Neuron (in vitro differentiated cells): ENCODE measurements at regions not wholly inside any gene's neighbourhood (a gene's known extent, or its start where the extent isn't known, plus 50 kb on each side); places are given as distances from the start of the nearest gene placed in this dataset.
"Not testable (repeated sequence)": the region's sequence is repeated elsewhere in the genome, so short reads cannot be mapped to it uniquely, and the experiment has no call there.

Source experiments
- H2AFZ ChIP-seq: one replicate; pipeline ENCODE4 v1.6.1; 2013; ENCODE audit warnings: low read depth, mild to moderate bottlenecking, inconsistent platforms, low read length, moderate library complexity
- H3K27me3 ChIP-seq: one replicate; pipeline ENCODE4 v1.6.1; 2013; ENCODE audit warnings: low read length; ENCODE audit not compliant: insufficient read depth
- H3K36me3 ChIP-seq: one replicate; pipeline ENCODE4 v1.6.1; 2013; ENCODE audit warnings: low read length; ENCODE audit not compliant: insufficient read depth
- H3K4me1 ChIP-seq: one replicate; pipeline ENCODE4 v1.6.1; 2013; ENCODE audit warnings: low read length; ENCODE audit not compliant: insufficient read depth
- H3K4me3 ChIP-seq: 2 replicates; pipeline ENCODE4 v1.5.1; 2013; ENCODE audit warnings: mild to moderate bottlenecking, low read length, moderate library complexity
- H3K9me3 ChIP-seq: one replicate; pipeline ENCODE4 v1.6.1; 2013; ENCODE audit warnings: low read length

GRCh38 chr2:35501076-35501475, 854.5 kb upstream of the CRIM1 start:
- no peaks in the 10 kb centered on the region for H3K9me3 ChIP-seq
- no peaks in the 10 kb centered on the region for H3K4me1 ChIP-seq
- H3K36me3 ChIP-seq: no peaks in the 10 kb centered on the region
- no peak overlapping the region for H2AFZ ChIP-seq
- H3K4me3 ChIP-seq: no peak overlapping the region
- no peaks in the 10 kb centered on the region for H3K27me3 ChIP-seq

- H3K9me3 ChIP-seq: no peaks in the 10 kb centered on the region
- no peak overlapping the region for H2AFZ ChIP-seq
- H3K36me3 ChIP-seq: no peaks in the 10 kb centered on the region
- H3K4me1 ChIP-seq: no peaks in the 10 kb centered on the region
- no peaks in the 10 kb centered on the region for H3K27me3 ChIP-seq
- H3K4me3 ChIP-seq: no peak overlapping the region
Observed at GRCh38 chr2:35496022-35496421, 859.6 kb upstream of the CRIM1 start.

- Histone ChIP-seq H3K27me3 (no peaks in the 10 kb centered on the region), H3K9me3 (no peaks in the 10 kb centered on the region), H2AFZ (no peak overlapping the region), H3K4me3 (no peak overlapping the region), H3K36me3 (no peaks in the 10 kb centered on the region), H3K4me1 (no peaks in the 10 kb centered on the region)
Observed at GRCh38 chr2:35495182-35495581, 860.4 kb upstream of the CRIM1 start.

- H3K9me3 ChIP-seq, H2AFZ ChIP-seq, H3K4me1 ChIP-seq: not testable (repeated sequence)
Observed at GRCh38 chr2:35478121-35478520, 877.5 kb upstream of the CRIM1 start.

DNA sequence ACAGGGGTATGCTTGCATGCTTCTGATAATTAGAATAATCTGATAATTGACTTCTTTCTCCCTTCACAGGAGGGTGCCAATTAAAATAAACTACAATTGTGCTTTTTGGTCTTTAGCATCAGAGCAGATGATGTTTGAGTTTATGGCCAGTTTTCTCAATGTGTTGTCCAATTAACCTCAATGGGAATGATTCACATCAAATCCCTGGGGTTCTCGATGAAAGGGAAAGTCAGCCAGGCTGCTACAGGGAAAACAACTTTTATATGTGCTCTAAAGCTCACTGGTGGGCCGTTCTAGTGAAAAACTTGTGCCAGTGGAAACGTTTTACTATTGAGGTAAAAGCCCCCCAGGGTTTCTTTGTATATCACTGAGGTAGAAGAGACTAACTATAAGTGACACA, 887.3 kb upstream of the CRIM1 start:
- Histone ChIP-seq H3K27me3 (no peaks in the 10 kb centered on the region), H2AFZ (peak overlapping the region; percentile 61), H3K36me3 (no peaks in the 10 kb centered on the region), H3K4me1 (peaks cover 7% of the 10 kb centered on the region), H3K4me3 (no peak overlapping the region), H3K9me3 (no peaks in the 10 kb centered on the region)

More at GRCh38 chr2:35478121-35478520, 877.5 kb upstream of the CRIM1 start:
- not testable (repeated sequence) for H3K4me3 ChIP-seq, H3K36me3 ChIP-seq, H3K27me3 ChIP-seq

DNA sequence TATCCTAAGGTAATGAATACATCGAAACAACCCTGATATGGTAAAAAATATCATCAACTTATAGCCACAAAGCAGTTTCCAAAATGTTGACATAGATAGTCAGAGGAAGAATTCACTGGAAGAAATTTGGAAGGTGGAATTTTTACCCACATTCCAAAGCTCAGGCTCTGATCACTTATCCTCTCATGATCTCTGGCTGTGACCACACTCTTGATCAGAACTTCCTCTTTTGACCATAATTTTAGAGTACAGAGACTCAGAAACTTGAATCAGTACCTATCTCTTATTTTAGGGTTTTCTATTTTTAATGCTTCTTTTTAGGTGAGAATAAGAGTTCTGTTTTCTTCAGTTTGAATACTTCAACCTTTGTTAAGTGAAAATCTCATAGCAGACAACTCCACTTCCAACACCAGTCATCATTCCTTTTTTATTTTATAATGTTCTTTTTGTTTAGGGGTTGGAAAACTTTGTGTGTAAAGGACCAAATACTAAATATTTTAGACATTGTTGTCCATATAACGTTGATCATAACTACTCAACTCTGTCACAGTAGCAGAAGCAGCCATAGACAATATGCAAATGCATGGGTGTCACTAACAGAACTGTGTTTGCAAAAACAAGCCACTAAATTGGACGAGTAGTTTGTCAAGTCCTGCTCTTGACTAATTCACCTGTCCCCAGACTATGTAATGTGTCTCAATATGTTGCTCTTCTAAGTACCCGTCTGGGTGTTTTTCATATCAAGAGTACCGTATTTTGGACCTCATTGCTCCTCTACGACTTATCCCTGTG, 891.6 kb upstream of the CRIM1 start:
- H2AFZ ChIP-seq: no peak overlapping the region
- H3K9me3 ChIP-seq: no peaks in the 10 kb centered on the region
- H3K27me3 ChIP-seq: no peaks in the 10 kb centered on the region
- H3K4me3 ChIP-seq: no peak overlapping the region
- H3K4me1 ChIP-seq: peaks cover 9% of the 10 kb centered on the region
- H3K36me3 ChIP-seq: no peaks in the 10 kb centered on the region

DNA sequence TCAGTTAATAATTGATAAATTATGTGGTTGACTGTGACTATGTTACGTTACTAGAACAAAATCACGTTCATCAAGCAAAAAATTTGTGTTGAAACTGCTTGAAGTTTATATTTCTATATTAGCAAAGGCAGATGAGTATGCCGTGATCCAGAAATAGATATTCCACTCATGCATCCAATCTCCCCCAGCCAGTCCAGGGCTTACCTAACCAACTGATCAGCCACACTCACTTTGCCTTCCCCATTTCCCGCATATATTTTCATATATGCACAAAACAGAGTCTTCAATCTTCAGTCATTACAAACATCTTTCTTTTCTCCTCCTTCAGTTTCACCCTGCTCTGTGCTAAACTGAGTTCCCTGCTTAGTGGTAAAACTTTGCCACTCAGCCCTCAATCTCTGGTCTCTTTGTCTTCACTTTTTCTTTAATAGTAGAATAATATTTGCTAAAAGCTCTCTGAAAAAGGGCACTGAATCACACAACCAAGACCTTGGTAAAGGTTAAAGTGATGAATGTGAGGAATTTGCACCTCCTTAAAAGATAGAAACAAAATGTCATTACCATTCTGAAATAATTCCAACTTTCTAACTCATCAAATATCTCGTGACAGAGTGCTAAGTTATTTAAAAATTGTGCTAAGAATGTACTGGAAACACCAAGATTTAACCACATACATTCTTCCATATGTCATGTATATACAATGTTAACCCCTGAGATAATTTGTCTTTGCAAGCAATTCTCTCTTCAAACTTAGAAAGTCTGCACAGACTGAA, 893.2 kb upstream of the CRIM1 start:
- no peaks in the 10 kb centered on the region for H3K27me3 ChIP-seq

GRCh38 chr2:35461406-35461805, 894.2 kb upstream of the CRIM1 start:
- H2AFZ ChIP-seq: no peak overlapping the region
- H3K4me3 ChIP-seq: no peak overlapping the region
- no peaks in the 10 kb centered on the region for H3K27me3 ChIP-seq
- H3K4me1 ChIP-seq: peaks cover 2% of the 10 kb centered on the region
- H3K9me3 ChIP-seq: no peaks in the 10 kb centered on the region
- no peaks in the 10 kb centered on the region for H3K36me3 ChIP-seq

More for the DNA sequence above, 893.2 kb upstream of the CRIM1 start:
- H3K4me3 ChIP-seq: no peak overlapping the region
- peaks cover 2% of the 10 kb centered on the region for H3K4me1 ChIP-seq
- H3K36me3 ChIP-seq: no peaks in the 10 kb centered on the region
- no peaks in the 10 kb centered on the region for H3K9me3 ChIP-seq
- H2AFZ ChIP-seq: no peak overlapping the region

- Histone ChIP-seq H3K4me1 (no peaks in the 10 kb centered on the region), H3K9me3 (no peaks in the 10 kb centered on the region), H2AFZ (no peak overlapping the region), H3K4me3 (no peak overlapping the region), H3K27me3 (no peaks in the 10 kb centered on the region), H3K36me3 (no peaks in the 10 kb centered on the region)
Observed at GRCh38 chr2:35454966-35455638, 900.5 kb upstream of the CRIM1 start.

DNA sequence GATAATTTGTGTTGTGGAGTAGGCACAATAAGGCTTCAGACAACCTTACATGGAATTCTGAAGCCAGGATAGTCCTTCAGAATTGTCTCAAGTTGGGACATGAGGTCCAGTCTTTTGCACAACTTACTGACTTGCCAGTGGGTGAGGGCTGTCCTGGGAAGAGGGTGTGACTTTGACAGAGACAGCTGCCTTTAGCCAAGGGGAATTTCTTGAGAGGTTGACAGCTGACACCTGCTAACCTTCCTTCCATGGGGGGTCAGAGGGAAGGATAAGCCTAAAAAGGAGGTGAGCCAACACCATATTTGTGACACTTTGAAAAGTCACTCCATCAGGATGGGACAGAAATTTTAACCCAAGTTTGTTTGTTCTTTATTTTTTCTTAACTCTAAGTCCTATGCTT, 907.8 kb upstream of the CRIM1 start:
- no peaks in the 10 kb centered on the region for H3K36me3 ChIP-seq

GRCh38 chr2:35447215-35447614, 908.4 kb upstream of the CRIM1 start:
- no peak overlapping the region for H3K4me3 ChIP-seq
- no peaks in the 10 kb centered on the region for H3K36me3 ChIP-seq
- no peak overlapping the region for H2AFZ ChIP-seq
- no peaks in the 10 kb centered on the region for H3K9me3 ChIP-seq
- no peaks in the 10 kb centered on the region for H3K4me1 ChIP-seq
- no peaks in the 10 kb centered on the region for H3K27me3 ChIP-seq

More for the DNA sequence above, 907.8 kb upstream of the CRIM1 start:
- Histone ChIP-seq H3K27me3 (no peaks in the 10 kb centered on the region), H3K4me1 (no peaks in the 10 kb centered on the region), H2AFZ (no peak overlapping the region), H3K4me3 (no peak overlapping the region), H3K9me3 (no peaks in the 10 kb centered on the region)

- Histone ChIP-seq H3K4me3 (no peak overlapping the region), H3K36me3 (no peaks in the 10 kb centered on the region), H3K4me1 (no peaks in the 10 kb centered on the region), H3K9me3 (no peaks in the 10 kb centered on the region), H3K27me3 (no peaks in the 10 kb centered on the region), H2AFZ (no peak overlapping the region)
Observed at GRCh38 chr2:35443087-35443486, 912.5 kb upstream of the CRIM1 start.

DNA sequence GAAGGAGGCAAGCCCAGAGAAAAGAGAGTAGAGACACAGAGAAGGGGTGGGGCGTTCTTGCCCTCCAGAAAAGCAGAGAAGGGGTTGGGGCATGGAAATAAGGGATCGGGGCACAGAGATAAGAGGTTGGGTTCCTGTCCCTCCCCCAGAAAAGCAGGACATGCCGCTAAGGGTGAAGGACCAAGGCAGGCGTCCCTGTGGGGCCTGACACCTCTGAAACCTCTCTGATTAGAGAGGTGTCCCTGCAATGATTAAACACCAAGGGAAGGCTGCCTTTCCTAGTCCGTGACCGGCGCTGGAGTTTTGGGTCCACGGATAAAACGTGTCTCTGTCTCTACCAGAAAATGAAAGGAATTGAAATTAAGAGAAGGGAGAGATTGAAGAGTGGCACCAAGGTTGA, 914.0 kb upstream of the CRIM1 start:
- not testable (repeated sequence) for H3K4me3 ChIP-seq, H3K4me1 ChIP-seq, H2AFZ ChIP-seq, H3K9me3 ChIP-seq, H3K36me3 ChIP-seq, H3K27me3 ChIP-seq
